ENCODE measurements at regions not wholly inside any gene's neighbourhood (a gene's known extent, or its start where the extent isn't known, plus 50 kb on each side); places are given as distances from the start of the nearest gene placed in this dataset.
"Not testable (repeated sequence)": the region's sequence is repeated elsewhere in the genome, so short reads cannot be mapped to it uniquely, and the experiment has no call there.

- TF ChIP-seq POLR2A (IDR thresholded peaks at IDR 0.05) (no peak), CTCF (IDR thresholded peaks at IDR 0.05) (peak; percentile 26 to 66 (median 44))
- 11 to 23% (median 14%) methylated on average over 4 of the region's 4 CpGs for WGBS, 4 donors
These were observed 157.3 kb upstream of the PTGFR start for GRCh38 chr1:78333502-78333901.

GRCh38 chr1:78334114-78334513, 156.7 kb upstream of the PTGFR start:
- no peaks in the 10 kb centered on the region for H3K4me1 ChIP-seq
- intact Hi-C loops (cut with DNase I): loop anchor here in 1 of 10 donors (10.0 kb wide), 1 partner anchor 261 kb away; no protein-coding TSS in a partner anchor
- peaks cover 0 to 3% (median 0%) of the 10 kb centered on the region in 12 donors for H3K9me3 ChIP-seq
- no peak for ATAC-seq
- peak overlapping the region in 3 of 12 donors; percentile 3 to 70 (median 23) for H3K27ac ChIP-seq
- no peak overlapping the region for H3K4me3 ChIP-seq
- 58 to 63% (median 60%) methylated on average over 2 of the region's 2 CpGs for WGBS, 4 donors
- H3K36me3 ChIP-seq: no peaks in the 10 kb centered on the region
- no peaks in the 10 kb centered on the region for H3K27me3 ChIP-seq
- TF ChIP-seq POLR2A (IDR thresholded peaks at IDR 0.05) (no peak), CTCF (IDR thresholded peaks at IDR 0.05) (no peak)
- no peak for DNase-seq

More at GRCh38 chr1:78333502-78333901, 157.3 kb upstream of the PTGFR start:
- Histone ChIP-seq H3K4me3 (no peak overlapping the region), H3K36me3 (no peaks in the 10 kb centered on the region), H3K4me1 (no peaks in the 10 kb centered on the region), H3K27me3 (no peaks in the 10 kb centered on the region), H3K9me3 (peaks cover 0 to 3% (median 0%) of the 10 kb centered on the region in 12 donors), H3K27ac (peak overlapping the region in 3 of 12 donors; percentile 3 to 70 (median 23))
- DNase-seq (no peak), ATAC-seq (peak in 1 of 4 donors; percentile 49)
- intact Hi-C loops (cut with DNase I): loop anchor here in 1 of 10 donors (10.0 kb wide), 1 partner anchor 261 kb away; no protein-coding TSS in a partner anchor

- ATAC-seq (peak in 3 of 4 donors; percentile 60 to 70 (median 67)), DNase-seq (peak in 1 of 5 donors; percentile 24)
- TF ChIP-seq CTCF (IDR thresholded peaks at IDR 0.05) (no peak), POLR2A (IDR thresholded peaks at IDR 0.05) (no peak)
- Histone ChIP-seq H3K36me3 (no peaks in the 10 kb centered on the region), H3K27me3 (no peaks in the 10 kb centered on the region), H3K27ac (peak overlapping the region in 4 of 12 donors; percentile 3 to 67 (median 28)), H3K4me3 (no peak overlapping the region), H3K4me1 (no peaks in the 10 kb centered on the region), H3K9me3 (peaks cover 0 to 3% (median 0%) of the 10 kb centered on the region in 12 donors)
- intact Hi-C loops (cut with DNase I): loop anchor here in 1 of 10 donors (10.0 kb wide), 1 partner anchor 260 kb away; no protein-coding TSS in a partner anchor
- WGBS, 4 donors: 56 to 65% (median 62%) methylated on average over 4 of the region's 4 CpGs
These were observed 155.8 kb upstream of the PTGFR start for GRCh38 chr1:78334952-78335351.

GRCh38 chr1:78336751-78337150, 154.0 kb upstream of the PTGFR start:
- H3K36me3 ChIP-seq, H3K9me3 ChIP-seq, H3K4me1 ChIP-seq, ATAC-seq, DNase-seq, H3K4me3 ChIP-seq, H3K27me3 ChIP-seq, H3K27ac ChIP-seq: not testable (repeated sequence)
- intact Hi-C loops (cut with DNase I): loop anchor here in 1 of 10 donors (10.0 kb wide), 1 partner anchor 258 kb away; no protein-coding TSS in a partner anchor
- WGBS, 4 donors: 81 to 89% (median 85%) methylated on average over 3 of the region's 3 CpGs

GRCh38 chr1:78339490-78339889, 151.3 kb upstream of the PTGFR start:
- ATAC-seq (no peak), DNase-seq (no peak)
- H3K4me3 ChIP-seq: no peak overlapping the region
- intact Hi-C loops (cut with DNase I): loop anchor here in 1 of 10 donors (10.0 kb wide), 1 partner anchor 255 kb away; no protein-coding TSS in a partner anchor
- H3K4me1 ChIP-seq: no peaks in the 10 kb centered on the region
- no peaks in the 10 kb centered on the region for H3K36me3 ChIP-seq
- peaks cover 0 to 3% (median 0%) of the 10 kb centered on the region in 12 donors for H3K9me3 ChIP-seq
- 91 to 97% (median 93%) methylated on average over 1 of the region's 1 CpG for WGBS, 4 donors
- H3K27ac ChIP-seq: no peak overlapping the region
- TF ChIP-seq CTCF (IDR thresholded peaks at IDR 0.05) (no peak), POLR2A (IDR thresholded peaks at IDR 0.05) (no peak)
- no peaks in the 10 kb centered on the region for H3K27me3 ChIP-seq

Data from heart left ventricle (tissue), 16 donors.